Stomach smooth muscle (tissue), 2 donors: ENCODE measurements at regions not wholly inside any gene's neighbourhood (a gene's known extent, or its start where the extent isn't known, plus 50 kb on each side); places are given as distances from the start of the nearest gene placed in this dataset.
"Not testable (repeated sequence)": the region's sequence is repeated elsewhere in the genome, so short reads cannot be mapped to it uniquely, and the experiment has no call there.

Experiments
- H3K27ac ChIP-seq: one replicate; pipeline ENCODE4 v1.7.0; 2013; ENCODE audit warnings: mild to moderate bottlenecking, low read length, inconsistent platforms
- H3K27me3 ChIP-seq, 2 donors: one replicate each; pipeline ENCODE4 v1.7.0; 2013; ENCODE audit warnings: low read length in 2 of 2; ENCODE audit not compliant: insufficient read depth in 2 of 2, control insufficient read depth in 1 of 2
- H3K36me3 ChIP-seq, 2 donors: one replicate each; pipeline ENCODE4 v1.7.0; 2013; ENCODE audit warnings: low read length in 2 of 2; ENCODE audit not compliant: control insufficient read depth in 2 of 2, insufficient read depth in 2 of 2
- H3K4me1 ChIP-seq: one replicate; pipeline ENCODE4 v1.7.0; 2013; ENCODE audit warnings: low read length; ENCODE audit not compliant: control insufficient read depth, insufficient read depth
- H3K4me3 ChIP-seq, 2 donors: one replicate each; pipeline ENCODE4 v1.7.0; 2013; ENCODE audit warnings: low read length in 2 of 2
- H3K9ac ChIP-seq, 2 donors: one replicate each; pipeline ENCODE4 v1.7.0; 2013; ENCODE audit warnings: low read length in 2 of 2, mild to moderate bottlenecking in 1 of 2
- H3K9me3 ChIP-seq, 2 donors: one replicate each; pipeline ENCODE4 v1.7.0; 2013; ENCODE audit warnings: low read length in 2 of 2; ENCODE audit not compliant: control insufficient read depth in 2 of 2
- donor health status: healthy.
- donor health status: Pancreatic carcinoma.

GRCh38 chr18:65214456-65214855 is 536.4 kb upstream of the CDH7 start:
- no peaks in the 10 kb centered on the region for H3K9me3 ChIP-seq
- H3K27me3 ChIP-seq, result no peaks in the 10 kb centered on the region
- no peak overlapping the region for H3K9ac ChIP-seq
- H3K27ac ChIP-seq, result no peak overlapping the region
- no peaks in the 10 kb centered on the region for H3K36me3 ChIP-seq
- H3K4me3 ChIP-seq, result no peak overlapping the region
- no peaks in the 10 kb centered on the region for H3K4me1 ChIP-seq

GRCh38 chr18:65206551-65207260 is 544.1 kb upstream of the CDH7 start:
- H3K36me3 ChIP-seq, result no peaks in the 10 kb centered on the region
- no peaks in the 10 kb centered on the region for H3K27me3 ChIP-seq
- no peak overlapping the region for H3K27ac ChIP-seq
- H3K4me1 ChIP-seq, result no peaks in the 10 kb centered on the region
- no peaks in the 10 kb centered on the region for H3K9me3 ChIP-seq
- H3K4me3 ChIP-seq, result no peak overlapping the region
- H3K9ac ChIP-seq, result no peak overlapping the region

DNA sequence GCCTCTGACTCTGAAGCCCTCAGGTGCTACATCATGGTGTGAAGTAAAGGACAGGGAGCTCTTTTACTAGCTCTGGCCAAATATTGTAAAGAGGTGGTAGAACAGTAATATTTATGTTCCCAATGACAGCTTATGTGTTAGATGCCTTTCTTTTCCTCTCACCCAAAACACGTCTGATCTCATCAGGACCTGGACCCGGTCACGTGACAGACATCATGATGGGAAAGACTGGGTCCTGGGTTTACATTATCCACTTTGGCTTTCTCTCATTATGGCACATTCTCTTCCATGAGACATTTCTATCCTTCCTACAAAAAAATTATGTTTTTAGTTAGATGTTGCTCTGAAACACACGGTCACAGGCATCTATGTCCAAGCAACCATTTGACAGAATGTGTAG is 548.7 kb upstream of the CDH7 start:
- no peak overlapping the region for H3K4me3 ChIP-seq
- no peaks in the 10 kb centered on the region for H3K9me3 ChIP-seq
- no peak overlapping the region for H3K27ac ChIP-seq
- H3K36me3 ChIP-seq, result no peaks in the 10 kb centered on the region
- no peak overlapping the region for H3K9ac ChIP-seq
- no peaks in the 10 kb centered on the region for H3K4me1 ChIP-seq
- H3K27me3 ChIP-seq, result no peaks in the 10 kb centered on the region

DNA sequence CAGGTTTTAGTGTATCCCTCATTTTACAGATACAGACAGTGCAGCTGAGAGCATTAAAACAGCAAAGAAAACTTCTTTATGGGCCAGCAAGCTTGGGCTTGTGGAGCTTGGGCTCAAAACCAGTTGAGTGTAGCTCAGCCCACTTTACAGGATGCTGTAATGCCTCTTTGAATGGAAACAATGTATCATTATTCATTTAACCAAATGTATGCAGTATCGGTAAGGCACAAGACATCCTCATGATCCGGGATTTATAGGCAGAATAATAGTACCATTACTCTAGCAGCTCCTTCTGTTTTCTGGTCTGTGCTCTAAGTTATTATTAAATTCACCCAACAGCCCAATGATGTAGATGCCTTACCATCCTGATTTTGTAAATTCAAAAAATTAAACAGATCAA is 575.1 kb upstream of the CDH7 start:
- no peaks in the 10 kb centered on the region for H3K4me1 ChIP-seq
- no peaks in the 10 kb centered on the region for H3K36me3 ChIP-seq
- no peaks in the 10 kb centered on the region for H3K27me3 ChIP-seq

DNA sequence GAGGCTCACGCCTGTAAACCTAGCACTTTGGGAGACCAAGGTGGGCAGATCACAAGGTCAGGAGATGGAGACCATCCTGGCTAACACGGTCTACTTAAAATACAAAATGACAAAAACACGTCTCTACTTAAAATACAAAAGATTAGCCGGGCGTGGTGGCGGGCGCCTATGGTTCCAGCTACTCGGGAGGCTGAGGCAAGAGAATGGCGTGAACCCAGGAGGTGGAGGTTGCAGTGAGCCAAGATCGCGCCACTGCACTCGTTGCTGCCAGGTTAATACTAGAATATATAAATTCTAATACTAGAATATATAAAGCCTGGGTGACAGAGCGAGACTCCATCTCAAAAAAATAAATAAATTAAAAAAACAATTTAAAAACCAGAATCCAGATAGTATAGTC is 588.7 kb upstream of the CDH7 start:
- not testable (repeated sequence) for H3K27me3 ChIP-seq, H3K4me1 ChIP-seq, H3K9ac ChIP-seq, H3K9me3 ChIP-seq, H3K27ac ChIP-seq, H3K4me3 ChIP-seq, H3K36me3 ChIP-seq

More for the DNA sequence above, 575.1 kb upstream of the CDH7 start:
- Histone ChIP-seq H3K27ac (no peak overlapping the region), H3K9ac (no peak overlapping the region), H3K4me3 (no peak overlapping the region), H3K9me3 (no peaks in the 10 kb centered on the region)

GRCh38 chr18:65146482-65147021 is 604.3 kb upstream of the CDH7 start:
- no peaks in the 10 kb centered on the region for H3K27me3 ChIP-seq
- no peak overlapping the region for H3K4me3 ChIP-seq
- no peak overlapping the region for H3K27ac ChIP-seq
- H3K9me3 ChIP-seq, result no peaks in the 10 kb centered on the region
- H3K9ac ChIP-seq, result no peak overlapping the region
- H3K36me3 ChIP-seq, result no peaks in the 10 kb centered on the region
- H3K4me1 ChIP-seq, result no peaks in the 10 kb centered on the region

- H3K4me1 ChIP-seq, result no peaks in the 10 kb centered on the region
- H3K9me3 ChIP-seq, result no peaks in the 10 kb centered on the region
- no peak overlapping the region for H3K27ac ChIP-seq
- H3K9ac ChIP-seq, result no peak overlapping the region
- no peaks in the 10 kb centered on the region for H3K27me3 ChIP-seq
- H3K4me3 ChIP-seq, result no peak overlapping the region
- H3K36me3 ChIP-seq, result no peaks in the 10 kb centered on the region
Measured at GRCh38 chr18:65145312-65145711, 605.5 kb upstream of the CDH7 start.

- Histone ChIP-seq H3K4me3 (no peak overlapping the region), H3K27ac (no peak overlapping the region), H3K9ac (no peak overlapping the region), H3K36me3 (no peaks in the 10 kb centered on the region), H3K4me1 (no peaks in the 10 kb centered on the region), H3K9me3 (no peaks in the 10 kb centered on the region), H3K27me3 (no peaks in the 10 kb centered on the region)
Measured at GRCh38 chr18:65133610-65134009, 617.2 kb upstream of the CDH7 start.

DNA sequence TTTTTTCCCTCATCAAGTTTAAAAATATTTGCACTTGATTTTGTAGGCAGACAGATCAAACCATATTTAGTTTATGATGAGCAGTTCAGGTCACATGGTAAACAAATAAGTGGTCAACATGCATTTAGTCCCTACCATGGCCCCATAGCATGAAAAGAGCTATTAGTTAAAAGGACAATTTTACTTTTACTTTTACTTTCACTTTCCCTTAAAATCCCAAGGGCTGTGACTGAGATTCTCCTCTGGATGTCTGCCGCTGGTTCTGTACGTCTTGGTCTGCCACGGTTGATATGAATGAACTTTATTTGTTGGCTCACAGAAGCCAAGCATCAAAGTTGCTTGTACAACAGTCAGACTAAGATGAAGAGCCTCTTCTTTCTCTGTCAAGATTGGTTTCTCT is 626.2 kb upstream of the CDH7 start:
- no peak overlapping the region for H3K9ac ChIP-seq
- H3K4me3 ChIP-seq, result peak overlapping the region; percentile 23 to 61
- no peaks in the 10 kb centered on the region for H3K4me1 ChIP-seq
- H3K27me3 ChIP-seq, result no peaks in the 10 kb centered on the region
- H3K36me3 ChIP-seq, result no peaks in the 10 kb centered on the region
- H3K9me3 ChIP-seq, result peaks cover 0 to 5% of the 10 kb centered on the region in 2 donors
- no peak overlapping the region for H3K27ac ChIP-seq

- Histone ChIP-seq H3K9ac (no peak overlapping the region), H3K4me3 (no peak overlapping the region), H3K9me3 (peaks cover 0 to 3% of the 10 kb centered on the region in 2 donors), H3K27ac (no peak overlapping the region), H3K36me3 (no peaks in the 10 kb centered on the region), H3K27me3 (no peaks in the 10 kb centered on the region), H3K4me1 (no peaks in the 10 kb centered on the region)
Measured at GRCh38 chr18:65103864-65104263, 646.9 kb upstream of the CDH7 start.

- H3K4me3 ChIP-seq, result no peak overlapping the region
- H3K27ac ChIP-seq, result no peak overlapping the region
- H3K9me3 ChIP-seq, result no peaks in the 10 kb centered on the region
- H3K4me1 ChIP-seq, result no peaks in the 10 kb centered on the region
- H3K9ac ChIP-seq, result no peak overlapping the region
- no peaks in the 10 kb centered on the region for H3K36me3 ChIP-seq
- H3K27me3 ChIP-seq, result no peaks in the 10 kb centered on the region
Measured at GRCh38 chr18:65093346-65093745, 657.5 kb upstream of the CDH7 start.
